ENCODE measurements at regions not wholly inside any gene's neighbourhood (a gene's known extent, or its start where the extent isn't known, plus 50 kb on each side); places are given as distances from the start of the nearest gene placed in this dataset.
A peak's percentile ranks its signal among the peaks of the same experiment; 100 is the strongest.
"Not testable (repeated sequence)": the region's sequence is repeated elsewhere in the genome, so short reads cannot be mapped to it uniquely, and the experiment has no call there.

GRCh38 chr20:19903168-19903811 lies 113.9 kb upstream of the NAA20 start:
- DNase-seq: peak; percentile 56

- DNase-seq: no peak
Measured at GRCh38 chr20:19907326-19908056, 109.7 kb upstream of the NAA20 start.

GRCh38 chr20:19908576-19908975 lies 108.6 kb upstream of the NAA20 start:
- no peak for DNase-seq

GRCh38 chr20:19909725-19910124 lies 107.4 kb upstream of the NAA20 start:
- no peak for DNase-seq

GRCh38 chr20:19911810-19912382 lies 105.3 kb upstream of the NAA20 start:
- no peak for DNase-seq

- DNase-seq: no peak
Measured at GRCh38 chr20:19913349-19913748, 103.8 kb upstream of the NAA20 start.

GRCh38 chr20:19913927-19914614 lies 103.1 kb upstream of the NAA20 start:
- DNase-seq: no peak

GRCh38 chr20:19915111-19915798 lies 101.9 kb upstream of the NAA20 start:
- DNase-seq: no peak

GRCh38 chr20:19916531-19917485 lies 100.4 kb upstream of the NAA20 start:
- DNase-seq: no peak

- DNase-seq: no peak
Measured at GRCh38 chr20:19918965-19919329, 98.2 kb upstream of the NAA20 start.

- no peak for DNase-seq
Measured at GRCh38 chr20:19920381-19921138, 96.6 kb upstream of the NAA20 start.

GRCh38 chr20:19921284-19921793 lies 95.8 kb upstream of the NAA20 start:
- no peak for DNase-seq

GRCh38 chr20:19921829-19922228 lies 95.3 kb upstream of the NAA20 start:
- not testable (repeated sequence) for DNase-seq

GRCh38 chr20:19922716-19923115 lies 94.4 kb upstream of the NAA20 start:
- no peak for DNase-seq

- DNase-seq: no peak
Measured at GRCh38 chr20:19923762-19924161, 93.4 kb upstream of the NAA20 start.

GRCh38 chr20:19924255-19924654 lies 92.9 kb upstream of the NAA20 start:
- DNase-seq: no peak

GRCh38 chr20:19926591-19926990 lies 90.6 kb upstream of the NAA20 start:
- no peak for DNase-seq

GRCh38 chr20:19928328-19929011 lies 88.7 kb upstream of the NAA20 start:
- DNase-seq: no peak

GRCh38 chr20:19929012-19929360 lies 88.2 kb upstream of the NAA20 start:
- DNase-seq: no peak

- DNase-seq: no peak
Measured at GRCh38 chr20:19929481-19930145, 87.5 kb upstream of the NAA20 start.

Data from activated CD4-positive, alpha-beta T cell treated with anti-CD3 and anti-CD28 coated beads, Interleukin-2, Interleukin-6, amounts not matched to agents 100 ng/mL and 50 ng/mL, durations not matched to agents 16 hours and 8 hours (primary cell).